Endodermal cell (in vitro differentiated cells): ENCODE measurements at regions not wholly inside any gene's neighbourhood (a gene's known extent, or its start where the extent isn't known, plus 50 kb on each side); places are given as distances from the start of the nearest gene placed in this dataset.
"Not testable (repeated sequence)": the region's sequence is repeated elsewhere in the genome, so short reads cannot be mapped to it uniquely, and the experiment has no call there.

Source experiments
- DNase-seq: peaks from one replicate; pipeline ENCODE4 v3.0.0-alpha.2; 2017
- H3K27ac ChIP-seq: 2 replicates; pipeline ENCODE4 v1.5.1; 2013; ENCODE audit warnings: mild to moderate bottlenecking, low read depth, low read length, moderate library complexity
- H3K27me3 ChIP-seq: 2 replicates; pipeline ENCODE4 v1.6.1; 2013; ENCODE audit warnings: mild to moderate bottlenecking, low read length, moderate library complexity; ENCODE audit not compliant: insufficient read depth, control insufficient read depth, poor library complexity, severe bottlenecking
- H3K36me3 ChIP-seq: 2 replicates; pipeline ENCODE4 v1.7.0; 2013; ENCODE audit warnings: mild to moderate bottlenecking, low read length, moderate library complexity; ENCODE audit not compliant: control insufficient read depth, insufficient read depth
- H3K4me1 ChIP-seq: one replicate; pipeline ENCODE4 v1.7.0; 2013; ENCODE audit warnings: low read length; ENCODE audit not compliant: control insufficient read depth, insufficient read depth
- H3K4me3 ChIP-seq: 2 replicates; pipeline ENCODE4 v1.5.1; 2013; ENCODE audit warnings: mild to moderate bottlenecking, low read length, moderate library complexity
- H3K9ac ChIP-seq: 2 replicates; pipeline ENCODE4 v1.6.1; 2013; ENCODE audit warnings: mild to moderate bottlenecking, low read length, moderate library complexity; ENCODE audit not compliant: poor library complexity, severe bottlenecking; ENCODE audit errors: extremely low read depth
- H3K9me3 ChIP-seq: 2 replicates; pipeline ENCODE4 v1.6.1; 2013; ENCODE audit warnings: mild to moderate bottlenecking, low read length, moderate library complexity; ENCODE audit not compliant: control insufficient read depth
- H3K27ac Mint-ChIP-seq: 2 replicates; pipeline ENCODE4 v1.8.0; 2020; ENCODE audit warnings: mixed read lengths
- H3K27me3 Mint-ChIP-seq: 2 replicates; pipeline ENCODE4 v1.8.0; 2021; ENCODE audit warnings: mild to moderate bottlenecking, mixed read lengths; ENCODE audit not compliant: insufficient read depth
- H3K36me3 Mint-ChIP-seq: 2 replicates; pipeline ENCODE4 v1.8.0; 2020; ENCODE audit warnings: low read depth, mixed read lengths
- H3K4me1 Mint-ChIP-seq: 2 replicates; pipeline ENCODE4 v1.8.0; 2020; ENCODE audit warnings: mixed read lengths
- H3K4me3 Mint-ChIP-seq: 2 replicates; pipeline ENCODE4 v1.8.0; 2020; ENCODE audit warnings: mild to moderate bottlenecking, moderate library complexity, mixed read lengths
- H3K9me3 Mint-ChIP-seq: 2 replicates; pipeline ENCODE4 v1.8.0; 2020; ENCODE audit warnings: mild to moderate bottlenecking, mixed read lengths
- CTCF ChIP-seq: fragments of 200-600 bp; sonication (generic); conservative IDR thresholded peaks from 2 replicates; pipeline ENCODE4 v1.5.0; 2021; ENCODE audit warnings: antibody characterized with exemption, mild to moderate bottlenecking
- WGBS, 2 experiments: methylation state at CpG; one replicate each; pipeline versions ENCODE4 v1.1.5 to v1.1.7; 2013; ENCODE audit warnings: missing lambda C conversion rate in 2 of 2, mixed read lengths in 1 of 2; ENCODE audit not compliant: insufficient coverage in 1 of 2, insufficient read length in 1 of 2; 5-methylcytosine and 5-hydroxymethylcytosine counted together

- DNase-seq: no peak
- Histone ChIP-seq H3K36me3 (no peaks in the 10 kb centered on the region), H3K27ac (no peak overlapping the region), H3K9me3 (no peaks in the 10 kb centered on the region), H3K27me3 (peaks cover 19% of the 10 kb centered on the region), H3K4me1 (no peaks in the 10 kb centered on the region), H3K9ac (no peak overlapping the region), H3K4me3 (no peak overlapping the region)
- Mint-ChIP-seq H3K9me3 (peaks cover 1% of the 10 kb centered on the region), H3K4me1 (peaks cover 3% of the 10 kb centered on the region), H3K27me3 (peaks cover 16% of the 10 kb centered on the region), H3K27ac (no peak overlapping the region), H3K4me3 (no peak overlapping the region), H3K36me3 (no peaks in the 10 kb centered on the region)
- WGBS, 2 experiments: 73 to 92% methylated on average over 4 to 6 of the region's 6 CpGs
- no peak for TF ChIP-seq CTCF
Observed at GRCh38 chr6:166251655-166252054, 56.5 kb downstream of the PRR18 start.

- no peak for TF ChIP-seq CTCF
- 83 to 95% methylated on average over 1 to 3 of the region's 3 CpGs for WGBS, 2 experiments
- no peak for DNase-seq
- Histone ChIP-seq H3K27ac (no peak overlapping the region), H3K9me3 (no peaks in the 10 kb centered on the region), H3K4me3 (no peak overlapping the region), H3K4me1 (no peaks in the 10 kb centered on the region), H3K36me3 (no peaks in the 10 kb centered on the region), H3K9ac (no peak overlapping the region), H3K27me3 (peaks cover 19% of the 10 kb centered on the region)
- Mint-ChIP-seq H3K4me1 (peaks cover 3% of the 10 kb centered on the region), H3K27me3 (peaks cover 19% of the 10 kb centered on the region), H3K27ac (no peak overlapping the region), H3K9me3 (peaks cover 1% of the 10 kb centered on the region), H3K4me3 (no peak overlapping the region), H3K36me3 (no peaks in the 10 kb centered on the region)
Observed at GRCh38 chr6:166251211-166251610, 57.0 kb downstream of the PRR18 start.

- not testable (repeated sequence) for DNase-seq, H3K27ac ChIP-seq, H3K4me3 Mint-ChIP-seq, H3K36me3 ChIP-seq, H3K9me3 Mint-ChIP-seq, H3K27me3 ChIP-seq, H3K27ac Mint-ChIP-seq, H3K4me3 ChIP-seq, H3K9me3 ChIP-seq, H3K36me3 Mint-ChIP-seq, H3K9ac ChIP-seq
- 94 to 97% methylated on average over 12 to 16 of the region's 16 CpGs for WGBS, 2 experiments
- Mint-ChIP-seq H3K4me1 (peaks cover 14% of the 10 kb centered on the region), H3K27me3 (peaks cover 11% of the 10 kb centered on the region)
- peaks cover 12% of the 10 kb centered on the region for H3K4me1 ChIP-seq
Observed at GRCh38 chr6:166249061-166249785, 59.0 kb downstream of the PRR18 start.

GRCh38 chr6:166245148-166245547 lies 63.0 kb downstream of the PRR18 start:
- Mint-ChIP-seq H3K27ac (no peak overlapping the region), H3K36me3 (no peaks in the 10 kb centered on the region), H3K27me3 (peaks cover 9% of the 10 kb centered on the region), H3K4me3 (no peak overlapping the region), H3K9me3 (no peaks in the 10 kb centered on the region), H3K4me1 (peaks cover 26% of the 10 kb centered on the region)
- Histone ChIP-seq H3K27me3 (no peaks in the 10 kb centered on the region), H3K27ac (no peak overlapping the region), H3K4me1 (peaks cover 12% of the 10 kb centered on the region), H3K36me3 (no peaks in the 10 kb centered on the region), H3K9ac (no peak overlapping the region), H3K9me3 (no peaks in the 10 kb centered on the region), H3K4me3 (no peak overlapping the region)
- WGBS, 2 experiments: 70 to 84% methylated on average over 3 to 5 of the region's 5 CpGs
- no peak for DNase-seq
- no peak for TF ChIP-seq CTCF
